ENCODE measurements at regions not wholly inside any gene's neighbourhood (a gene's known extent, or its start where the extent isn't known, plus 50 kb on each side); places are given as distances from the start of the nearest gene placed in this dataset.
"Not testable (repeated sequence)": the region's sequence is repeated elsewhere in the genome, so short reads cannot be mapped to it uniquely, and the experiment has no call there.

- in situ Hi-C loops (cut with HindIII; ENCODE audit: low sequenced_read_pairs) = no loop called here
Observed at GRCh38 chr4:128653527-128654444, 155.7 kb upstream of the JADE1 start.

GRCh38 chr4:128649575-128650205 is 159.8 kb upstream of the JADE1 start:
- in situ Hi-C loops (cut with HindIII; ENCODE audit: low sequenced_read_pairs) = no loop called here

- in situ Hi-C loops (cut with HindIII; ENCODE audit: low sequenced_read_pairs) = no loop called here
Observed at GRCh38 chr4:128649161-128649560, 160.3 kb upstream of the JADE1 start.

- in situ Hi-C loops (cut with HindIII; ENCODE audit: low sequenced_read_pairs) = no loop called here
Observed at GRCh38 chr4:128648021-128648420, 161.5 kb upstream of the JADE1 start.

GRCh38 chr4:128646893-128647292 is 162.6 kb upstream of the JADE1 start:
- in situ Hi-C loops (cut with HindIII; ENCODE audit: low sequenced_read_pairs) = not testable (repeated sequence)

GRCh38 chr4:128644693-128645654 is 164.5 kb upstream of the JADE1 start:
- in situ Hi-C loops (cut with HindIII; ENCODE audit: low sequenced_read_pairs) = not testable (repeated sequence)

GRCh38 chr4:128644107-128644506 is 165.4 kb upstream of the JADE1 start:
- in situ Hi-C loops (cut with HindIII; ENCODE audit: low sequenced_read_pairs) = not testable (repeated sequence)

GRCh38 chr4:128641566-128641965 is 167.9 kb upstream of the JADE1 start:
- in situ Hi-C loops (cut with HindIII; ENCODE audit: low sequenced_read_pairs) = not testable (repeated sequence)

- in situ Hi-C loops (cut with HindIII; ENCODE audit: low sequenced_read_pairs) = loop anchor here (5.0 kb wide), 1 partner anchor 63 kb away; no protein-coding TSS in a partner anchor
Observed at GRCh38 chr4:128639541-128640270, 169.8 kb upstream of the JADE1 start.

- in situ Hi-C loops (cut with HindIII; ENCODE audit: low sequenced_read_pairs) = loop anchor here (5.0 kb wide), 1 partner anchor 65 kb away; no protein-coding TSS in a partner anchor
Observed at GRCh38 chr4:128636906-128637305, 172.6 kb upstream of the JADE1 start.

GRCh38 chr4:128635955-128636560 is 173.4 kb upstream of the JADE1 start:
- in situ Hi-C loops (cut with HindIII; ENCODE audit: low sequenced_read_pairs) = loop anchor here (5.0 kb wide), 1 partner anchor 66 kb away; no protein-coding TSS in a partner anchor

- in situ Hi-C loops (cut with HindIII; ENCODE audit: low sequenced_read_pairs) = loop anchor here (5.0 kb wide), 1 partner anchor 67 kb away; no protein-coding TSS in a partner anchor
Observed at GRCh38 chr4:128635141-128635954, 174.2 kb upstream of the JADE1 start.

- in situ Hi-C loops (cut with HindIII; ENCODE audit: low sequenced_read_pairs) = no loop called here
Observed at GRCh38 chr4:128633067-128633466, 176.4 kb upstream of the JADE1 start.

- in situ Hi-C loops (cut with HindIII; ENCODE audit: low sequenced_read_pairs) = no loop called here
Observed at GRCh38 chr4:128630871-128631270, 178.6 kb upstream of the JADE1 start.

- in situ Hi-C loops (cut with HindIII; ENCODE audit: low sequenced_read_pairs) = no loop called here
Observed at GRCh38 chr4:128623508-128624215, 185.8 kb upstream of the JADE1 start.

GRCh38 chr4:128620279-128620965 is 189.1 kb upstream of the JADE1 start:
- in situ Hi-C loops (cut with HindIII; ENCODE audit: low sequenced_read_pairs) = not testable (repeated sequence)

- in situ Hi-C loops (cut with HindIII; ENCODE audit: low sequenced_read_pairs) = no loop called here
Observed at GRCh38 chr4:128615197-128615596, 194.3 kb upstream of the JADE1 start.

- in situ Hi-C loops (cut with HindIII; ENCODE audit: low sequenced_read_pairs) = no loop called here
Observed at GRCh38 chr4:128608006-128608405, 201.5 kb upstream of the JADE1 start.
